NCI-H2227 (cell line): ENCODE measurements at regions not wholly inside any gene's neighbourhood (a gene's known extent, or its start where the extent isn't known, plus 50 kb on each side); places are given as distances from the start of the nearest gene placed in this dataset.

Experiments
- DNase-seq: peaks from one replicate; lab custom pipeline; 2025; ENCODE audit not compliant: unreplicated experiment; lab: John Stamatoyannopoulos, UW

DNA sequence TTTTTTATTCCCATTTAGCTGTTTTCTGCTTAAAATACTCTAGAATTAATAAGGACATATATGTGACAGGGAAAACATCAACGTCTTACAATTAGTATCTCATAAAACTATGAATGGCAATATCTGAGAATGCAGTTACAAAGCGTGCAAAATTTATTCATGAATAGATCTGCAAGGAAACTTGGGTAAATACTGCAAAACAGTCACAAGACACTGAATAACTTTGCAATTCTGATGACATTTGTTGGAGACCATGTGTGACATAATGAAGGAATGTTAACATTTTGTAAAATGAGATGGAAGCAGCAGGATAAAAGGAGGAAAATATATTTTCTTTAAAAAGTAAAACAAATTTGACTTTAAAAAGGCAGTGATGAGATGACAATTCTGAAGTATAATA is 480.9 kb upstream of the SEMA6A start:
- no peak for DNase-seq

DNA sequence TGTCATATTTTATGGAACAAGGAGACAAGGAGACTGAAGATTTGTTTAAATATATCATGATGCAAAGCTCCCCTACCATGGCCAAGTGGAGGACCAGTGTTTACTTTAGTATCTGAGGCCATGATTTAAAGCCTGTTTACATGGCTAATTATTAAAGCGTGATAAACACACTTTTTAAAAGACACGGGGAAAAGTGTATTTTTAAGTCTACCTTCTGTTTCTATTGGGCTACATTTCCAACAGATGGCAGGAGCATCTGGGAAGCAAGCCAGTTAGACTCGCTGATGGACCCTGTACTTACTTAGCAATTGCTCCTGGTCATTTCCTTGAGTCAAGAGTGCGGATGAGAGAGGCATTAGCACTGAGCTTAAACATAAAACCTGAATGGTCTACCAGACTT is 480.3 kb upstream of the SEMA6A start:
- DNase-seq = peak; percentile 4

DNA sequence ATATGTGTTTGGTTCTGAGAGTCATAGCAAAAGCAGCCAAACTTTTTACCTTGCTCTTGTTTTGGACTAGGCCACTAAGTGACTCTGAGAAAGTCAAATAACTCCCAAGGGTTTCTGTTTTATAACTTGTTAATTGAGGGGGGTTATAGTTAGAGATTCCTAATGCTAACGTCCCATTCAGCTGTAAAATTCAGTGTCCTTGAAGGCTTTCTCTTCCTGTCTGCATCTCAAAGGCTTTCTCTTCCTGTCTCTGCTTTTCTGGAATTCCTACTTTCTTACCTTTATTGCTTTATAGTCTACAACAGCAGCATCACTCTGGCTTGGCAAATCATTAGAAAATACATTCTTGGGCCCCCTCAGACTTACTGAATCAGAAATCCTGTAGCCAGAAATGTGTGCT is 479.5 kb upstream of the SEMA6A start:
- DNase-seq = no peak

DNA sequence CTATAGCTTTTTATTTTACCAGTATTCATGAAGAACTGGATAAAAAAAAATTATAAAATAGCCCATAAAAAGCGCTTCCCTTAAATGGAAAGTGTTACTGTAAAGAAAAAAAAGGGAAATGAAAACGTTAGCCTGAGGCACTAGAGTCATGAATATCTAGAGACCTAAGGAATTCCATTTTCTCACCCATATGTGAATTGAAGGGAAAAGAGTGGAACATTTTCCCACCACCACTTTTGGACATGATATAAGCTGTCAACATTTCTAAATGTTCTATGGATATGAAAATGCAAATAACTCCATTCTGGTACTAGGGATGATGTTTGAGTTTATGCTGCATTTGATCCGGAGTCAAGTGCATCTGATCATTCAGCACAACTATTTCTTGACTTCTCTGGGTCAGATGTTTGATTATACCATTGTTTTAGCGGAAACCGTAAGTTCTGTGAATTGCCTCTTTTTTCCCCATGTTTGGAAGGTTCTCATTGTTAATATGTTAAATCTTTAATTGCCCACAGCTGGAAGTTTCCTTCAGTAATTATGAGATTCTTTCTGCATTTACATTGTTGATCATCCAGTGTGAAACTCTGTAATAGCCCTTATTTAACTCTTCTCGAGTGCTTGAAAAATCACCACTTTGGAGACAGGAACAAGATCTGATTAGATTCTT is 467.4 kb upstream of the SEMA6A start:
- DNase-seq = no peak

DNA sequence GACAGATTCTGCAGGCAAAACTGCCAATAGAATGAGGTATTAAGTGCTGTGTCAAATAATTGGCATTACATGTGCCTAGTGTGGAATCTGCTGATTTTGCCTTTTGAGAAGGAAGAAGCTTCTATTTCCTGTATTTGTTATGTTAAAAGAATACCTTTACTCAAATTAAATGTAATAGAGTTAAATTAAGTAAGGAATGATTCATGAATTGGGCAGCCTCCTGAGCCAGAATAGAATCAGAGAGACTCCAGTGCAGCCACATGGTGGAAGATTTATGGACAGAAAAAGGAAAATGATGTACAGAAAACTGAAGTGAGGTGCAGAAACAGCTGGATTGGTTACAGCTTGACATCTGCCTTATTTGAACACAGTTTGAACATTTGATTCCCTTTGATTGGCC is 464.4 kb upstream of the SEMA6A start:
- DNase-seq = no peak

DNA sequence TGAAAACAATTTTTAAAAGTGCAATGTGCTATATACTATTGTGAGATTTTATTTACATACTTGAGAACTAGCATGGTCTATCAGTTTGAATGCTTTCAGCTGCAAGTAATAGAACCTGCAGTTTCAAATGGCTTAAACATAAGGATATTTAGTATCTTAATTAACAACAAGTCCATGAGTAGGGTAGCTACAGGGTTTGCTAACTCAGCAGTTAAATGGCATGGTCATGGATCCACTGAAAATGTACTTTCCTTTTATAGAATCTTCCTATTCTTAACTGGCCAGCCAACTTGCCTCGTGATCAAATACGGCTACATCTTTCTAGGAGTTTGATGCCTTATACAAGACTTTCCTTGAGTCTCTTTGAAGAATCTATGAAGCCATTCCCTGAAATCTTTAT is 452.8 kb upstream of the SEMA6A start:
- DNase-seq = no peak

DNA sequence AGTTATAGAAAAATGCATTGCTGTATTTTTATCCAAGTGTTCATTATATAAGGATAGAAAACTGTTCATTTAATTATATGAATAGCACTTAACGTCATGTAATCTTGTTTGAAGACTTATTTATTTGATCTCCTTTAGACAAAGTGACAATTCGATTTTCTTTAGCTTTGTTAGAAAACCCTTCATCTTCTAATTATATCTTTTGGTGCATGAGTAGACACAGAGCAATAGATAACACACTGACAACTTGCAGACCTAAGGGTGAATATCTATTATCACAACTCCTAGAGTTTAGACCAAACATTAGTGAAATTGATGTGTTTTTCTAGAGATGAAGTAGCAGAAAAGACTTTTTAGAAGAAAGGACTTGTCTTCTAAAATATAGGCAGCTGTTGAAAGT is 446.4 kb upstream of the SEMA6A start:
- DNase-seq = peak; percentile 33

DNA sequence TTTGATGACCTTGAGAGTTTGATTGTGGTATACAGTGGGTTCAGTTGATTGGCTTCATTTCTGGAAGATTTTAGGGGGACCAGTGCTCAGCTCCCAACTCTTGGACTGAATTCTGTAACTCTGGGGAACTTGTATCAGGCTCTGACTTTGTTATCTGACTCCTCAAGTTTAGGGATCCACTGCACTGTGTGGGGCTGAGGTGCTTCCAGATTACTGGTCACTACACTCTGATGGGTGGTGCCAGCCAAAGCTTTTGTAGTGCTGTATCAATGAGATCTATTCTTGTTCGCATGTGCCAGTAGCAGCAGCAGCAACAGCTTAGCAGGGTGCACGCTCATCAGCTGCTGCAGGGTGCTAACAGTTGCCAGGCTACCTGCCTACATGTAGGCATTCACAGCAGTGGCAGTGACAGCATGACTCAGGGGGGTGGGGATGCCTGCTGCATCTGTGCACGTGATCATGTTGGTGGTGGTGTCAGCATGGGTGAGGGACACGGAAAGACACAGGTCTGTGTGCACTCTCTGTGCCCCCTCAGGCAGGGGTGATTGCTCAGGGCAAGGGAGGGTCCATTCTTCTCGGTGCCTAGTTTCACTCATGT is 438.8 kb upstream of the SEMA6A start:
- no peak for DNase-seq

DNA sequence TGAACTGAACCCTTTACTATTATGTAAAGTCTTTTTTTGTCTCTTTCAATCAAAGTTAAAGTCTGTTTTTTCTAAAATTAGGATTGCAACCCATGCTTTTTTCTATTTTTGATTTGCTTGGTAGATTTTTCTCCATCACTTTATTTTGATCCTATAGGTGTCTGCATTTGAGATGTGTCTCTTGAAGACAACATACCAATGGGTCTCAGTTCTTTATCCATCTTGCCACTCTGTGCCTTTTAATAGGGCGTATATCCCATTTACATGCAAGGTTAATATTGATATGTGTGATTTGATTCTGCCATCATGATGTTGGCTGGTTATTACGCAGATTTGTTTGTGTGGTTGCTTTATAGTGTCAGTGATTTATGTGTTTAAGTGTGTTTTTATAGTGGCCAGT is 436.0 kb upstream of the SEMA6A start:
- DNase-seq = no peak

DNA sequence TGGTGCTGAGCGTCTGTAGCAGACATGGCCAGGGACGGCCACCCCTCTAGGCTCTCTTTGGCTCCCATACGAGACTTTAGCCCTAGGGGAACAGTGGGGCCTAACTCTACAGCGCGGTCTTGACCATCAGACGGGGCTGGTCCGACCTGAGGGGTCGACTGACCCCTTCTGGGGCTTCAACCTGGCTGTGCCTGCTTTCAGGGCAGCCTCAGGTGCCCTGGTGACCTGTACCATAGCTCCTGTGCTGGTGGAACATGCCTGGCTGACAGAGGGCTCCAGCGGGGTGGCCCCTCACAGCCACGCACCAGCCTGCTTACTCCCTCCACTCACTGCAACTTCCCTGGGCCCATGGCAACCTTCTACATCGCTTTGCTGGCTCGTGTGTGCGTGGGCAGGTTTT is 423.4 kb upstream of the SEMA6A start:
- DNase-seq = no peak

DNA sequence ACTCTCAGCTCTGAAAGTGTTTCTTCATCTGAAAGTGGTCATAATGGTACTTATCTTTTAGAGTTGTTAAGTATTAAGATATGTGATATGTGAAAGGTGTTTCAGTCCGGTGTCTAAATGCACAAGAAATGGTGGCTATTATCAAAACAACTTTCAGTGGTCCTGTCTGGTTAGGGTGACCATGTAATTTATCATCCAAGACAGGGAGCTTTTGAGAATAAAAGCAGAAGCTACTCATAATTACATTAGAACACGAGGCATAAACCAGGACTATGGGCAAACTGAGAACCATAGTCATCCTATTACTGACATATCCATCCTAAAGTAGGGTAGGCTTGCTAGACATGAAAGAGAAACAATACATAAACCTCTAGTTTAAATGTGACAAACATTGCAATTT is 418.1 kb upstream of the SEMA6A start:
- no peak for DNase-seq

DNA sequence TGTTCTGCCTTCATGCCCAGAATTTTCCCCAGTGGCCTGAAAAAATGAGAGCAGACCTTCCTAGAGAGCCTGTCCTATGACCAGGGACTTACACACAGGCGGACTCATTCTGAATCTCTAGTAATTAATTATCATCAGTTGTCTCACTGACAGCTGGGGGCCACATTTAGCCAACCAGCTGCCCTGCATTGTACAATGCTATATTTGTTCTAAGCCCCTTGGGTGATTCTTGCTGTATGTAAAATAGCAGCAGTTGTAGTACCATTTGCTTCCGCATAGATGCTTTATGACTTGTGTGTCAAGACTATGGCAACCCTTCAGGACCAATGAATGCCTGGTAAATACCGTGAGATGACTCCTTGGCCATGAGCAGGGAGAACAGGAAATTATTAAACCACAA is 415.4 kb upstream of the SEMA6A start:
- no peak for DNase-seq

DNA sequence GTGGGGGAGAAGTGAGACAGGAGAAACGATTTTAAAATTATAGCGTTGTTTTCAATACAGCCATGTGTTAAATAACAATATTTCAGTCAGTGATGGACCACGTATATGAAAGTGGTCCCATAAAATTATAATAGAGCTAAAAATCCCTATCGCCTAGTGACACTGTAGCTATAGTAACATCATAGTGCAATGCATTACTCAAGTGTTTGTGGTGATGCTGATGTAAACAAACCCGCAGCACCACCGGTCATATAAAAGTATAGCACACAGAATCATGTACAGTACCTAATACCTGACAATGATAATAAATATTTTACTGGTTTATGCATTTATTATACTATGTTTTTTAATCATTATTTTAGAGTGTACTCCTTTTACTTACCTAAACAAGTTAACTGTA is 407.4 kb upstream of the SEMA6A start:
- DNase-seq = no peak

DNA sequence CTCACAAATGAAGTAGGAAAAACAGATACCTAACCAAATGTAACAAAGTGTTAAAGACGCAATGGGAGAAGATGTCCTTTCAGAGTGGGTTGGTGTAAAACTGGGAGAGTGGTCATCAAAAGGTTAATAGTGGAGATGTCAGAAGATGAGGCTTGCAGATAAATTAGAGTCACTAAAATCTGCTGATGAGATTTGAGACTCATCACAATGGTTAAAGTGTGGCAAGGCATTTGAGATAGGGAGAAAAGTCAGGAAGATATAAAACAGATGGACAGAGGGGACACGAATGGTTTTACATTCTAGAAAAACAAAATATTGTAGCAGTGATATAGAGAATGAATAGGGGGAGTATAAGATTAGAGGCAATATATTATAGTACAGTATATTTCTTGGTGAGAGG is 406.0 kb upstream of the SEMA6A start:
- no peak for DNase-seq

DNA sequence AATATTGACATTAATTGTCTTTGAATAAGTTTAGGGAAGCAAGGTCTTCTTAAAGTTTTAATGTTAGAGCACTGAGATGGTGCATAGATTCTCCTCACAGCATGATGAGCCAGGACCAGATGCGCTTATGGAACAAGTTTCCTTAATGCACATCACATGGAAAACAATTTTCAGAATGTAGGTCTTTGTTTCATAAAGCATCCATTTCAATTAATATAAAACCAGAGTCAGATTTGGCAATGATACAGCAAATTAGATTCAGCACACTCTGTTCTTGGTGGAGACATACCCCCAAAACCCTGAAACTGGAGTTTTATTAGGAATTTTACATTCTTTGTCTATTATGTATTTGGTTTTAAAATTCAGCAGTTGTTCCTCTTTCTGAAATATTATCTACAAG is 402.1 kb upstream of the SEMA6A start:
- DNase-seq = no peak

DNA sequence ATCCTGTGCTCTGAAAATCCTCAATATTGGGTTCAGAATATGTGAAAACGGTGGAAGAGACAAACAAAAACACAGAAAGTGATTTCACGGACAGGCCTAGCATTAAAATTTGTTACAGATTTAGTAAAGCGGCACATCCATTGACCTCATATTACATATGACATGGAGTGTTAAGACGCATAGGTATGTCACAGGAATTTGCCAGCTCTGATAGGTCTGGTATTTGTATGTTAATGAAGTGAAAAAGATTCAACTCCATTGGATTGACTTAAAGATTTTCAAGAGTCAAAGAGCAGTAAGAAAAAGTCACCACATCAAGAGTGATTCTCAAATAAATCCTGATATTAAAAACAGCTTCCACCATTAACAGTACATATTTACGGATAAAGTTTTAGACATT is 396.5 kb upstream of the SEMA6A start:
- no peak for DNase-seq

DNA sequence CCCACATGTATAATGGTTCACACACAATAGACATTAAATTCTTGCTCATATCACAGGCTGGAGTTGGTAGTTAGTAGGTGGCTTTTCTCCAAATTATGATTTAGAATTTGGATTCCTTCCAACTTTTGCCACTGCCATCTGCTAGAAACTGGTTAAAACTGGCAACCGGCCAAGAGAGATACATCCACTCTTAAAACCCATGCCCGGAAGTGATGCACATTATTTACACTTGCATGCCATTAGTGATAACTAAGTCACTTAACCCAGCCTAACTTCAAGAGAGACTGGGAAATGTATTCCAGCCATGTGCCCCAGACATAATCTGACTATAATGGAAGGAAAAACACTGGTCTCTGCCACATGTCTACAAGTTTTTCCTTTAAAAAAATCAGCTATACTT is 395.7 kb upstream of the SEMA6A start:
- DNase-seq = peak; percentile 73

DNA sequence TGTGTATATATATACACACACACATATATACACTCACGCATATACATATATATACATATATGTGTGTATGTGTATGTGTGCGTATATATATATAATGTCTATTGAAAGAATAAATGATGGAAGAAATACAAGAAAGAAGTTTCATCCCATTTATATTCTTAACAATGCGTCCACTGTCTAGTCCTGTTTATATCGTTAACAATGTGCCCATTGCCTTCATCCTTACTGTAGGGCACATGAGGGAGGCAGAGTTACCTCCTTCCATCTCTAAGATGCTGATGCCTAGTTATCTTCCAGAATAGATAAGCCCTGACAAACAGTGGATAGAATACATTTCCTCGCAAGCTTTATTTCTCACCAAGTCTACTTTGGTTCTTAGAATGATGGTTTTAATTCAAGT is 389.8 kb upstream of the SEMA6A start:
- no peak for DNase-seq

DNA sequence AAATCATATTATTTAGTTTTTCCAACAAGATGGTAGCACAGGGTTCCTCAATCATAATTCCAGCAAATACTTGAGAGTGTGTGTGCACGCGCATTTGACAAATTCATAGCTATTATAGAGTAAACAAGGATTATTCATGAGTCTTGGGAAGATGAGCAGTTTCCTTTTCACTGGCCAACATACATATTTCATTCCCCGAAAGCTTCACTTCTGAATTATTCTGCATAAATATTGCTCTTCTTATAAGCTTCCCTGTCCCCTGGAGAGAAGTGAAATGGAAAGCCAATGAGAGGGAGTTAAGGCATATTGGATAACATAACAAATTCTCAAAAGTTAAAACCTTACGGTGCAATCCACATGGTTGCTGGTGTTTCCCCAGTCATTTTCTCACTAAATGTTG is 386.4 kb upstream of the SEMA6A start:
- no peak for DNase-seq

DNA sequence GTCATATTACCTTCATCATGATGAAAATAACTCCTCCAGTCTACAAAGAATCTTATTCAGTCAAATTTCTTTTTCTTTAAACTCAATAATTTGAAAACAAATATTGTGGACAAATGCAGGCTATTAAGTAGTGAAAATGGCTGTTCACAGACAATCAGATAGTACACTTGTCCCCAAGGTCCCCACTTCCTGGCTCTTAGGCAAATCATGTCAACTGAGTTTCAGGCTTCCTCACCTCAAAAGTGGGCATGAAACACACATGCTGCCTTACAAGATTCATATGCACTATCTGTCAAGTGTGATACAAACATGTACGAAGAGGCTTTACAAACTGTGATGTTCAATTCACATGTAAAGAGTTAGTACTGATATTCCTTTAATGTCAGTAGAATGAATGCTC is 385.2 kb upstream of the SEMA6A start:
- DNase-seq = no peak

DNA sequence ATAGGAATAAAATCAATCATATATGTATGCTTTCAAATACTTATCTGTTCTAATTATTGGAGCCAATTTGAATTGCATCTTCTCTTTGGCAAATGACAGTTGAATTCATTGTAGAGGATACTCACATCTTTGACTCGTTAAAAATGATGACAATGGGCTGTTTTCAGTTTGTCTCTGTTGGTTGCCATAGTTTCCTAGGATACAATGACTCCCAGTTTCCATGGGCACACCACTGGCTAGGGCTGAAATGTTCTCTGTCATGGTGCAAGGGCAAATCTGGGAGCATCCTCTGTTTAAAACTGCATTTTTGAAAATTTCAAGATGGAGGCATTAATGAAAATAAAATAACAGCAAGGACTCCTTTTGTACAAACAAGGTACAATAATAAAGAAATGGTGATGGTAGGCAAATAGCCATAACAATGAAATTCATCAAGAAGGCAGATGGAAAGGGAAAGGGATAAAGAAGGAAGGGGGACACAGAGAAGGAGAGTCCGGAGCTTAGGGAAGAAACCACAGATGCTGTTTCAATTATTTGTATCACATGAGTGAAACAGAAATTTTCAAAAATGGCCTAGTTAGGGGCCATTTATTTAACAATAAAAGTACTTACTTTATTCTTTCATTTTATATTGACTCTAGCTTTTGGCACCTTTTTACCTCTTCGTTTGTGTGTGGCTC is 378.8 kb upstream of the SEMA6A start:
- DNase-seq = peak; percentile 47

DNA sequence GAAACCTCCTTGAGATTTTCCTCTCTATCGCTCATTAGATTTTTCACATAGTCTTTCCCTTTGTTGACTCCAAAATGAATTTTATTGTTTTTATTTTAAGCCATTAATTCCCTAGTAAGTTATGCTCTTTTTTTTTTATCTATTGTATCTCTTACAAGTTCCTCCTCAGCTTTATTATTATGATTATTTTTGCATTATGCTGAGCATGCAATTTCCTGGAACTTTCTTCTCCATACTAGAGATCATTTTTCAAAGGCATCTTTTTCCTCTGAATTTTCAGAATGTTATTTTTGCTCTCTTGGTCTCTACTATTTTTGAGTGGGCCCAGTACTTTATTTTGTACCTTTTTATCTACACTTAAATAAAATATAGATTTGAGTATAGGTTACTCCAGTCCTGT is 376.6 kb upstream of the SEMA6A start:
- no peak for DNase-seq
